ENCODE measurements at regions not wholly inside any gene's neighbourhood (a gene's known extent, or its start where the extent isn't known, plus 50 kb on each side); places are given as distances from the start of the nearest gene placed in this dataset.
A peak's percentile ranks its signal among the peaks of the same experiment; 100 is the strongest.

GRCh38 chr15:62564886-62565633 lies 400.0 kb upstream of the C2CD4B start:
- H3K36me3 ChIP-seq (replicated peaks; ENCODE audit: insufficient read depth, low read depth): no peaks in the 10 kb centered on the region
- WGBS (ENCODE audit: low lambda C conversion rate, missing lambda C conversion rate): 38% methylated on average over 4 of the region's 4 CpGs

GRCh38 chr15:62565634-62566026 lies 400.5 kb upstream of the C2CD4B start:
- peaks cover 34% of the 10 kb centered on the region for H3K4me1 ChIP-seq (ENCODE audit: insufficient read depth)
- WGBS (ENCODE audit: low lambda C conversion rate, missing lambda C conversion rate): 52% methylated on average over 3 of the region's 3 CpGs
- H3K4me3 ChIP-seq: no peak overlapping the region
- H4K20me1 ChIP-seq (ENCODE audit: insufficient read depth, poor library complexity, severe bottlenecking): no peaks in the 10 kb centered on the region
- H3K27me3 ChIP-seq: no peaks in the 10 kb centered on the region
- no peaks in the 10 kb centered on the region for H3K36me3 ChIP-seq (replicated peaks; ENCODE audit: insufficient read depth, low read depth)
- peak overlapping the region; percentile 4 for H3K4me2 ChIP-seq
- H3K9me3 ChIP-seq (ENCODE audit: low read depth): no peaks in the 10 kb centered on the region
- no peak overlapping the region for H2AFZ ChIP-seq
- H3K79me2 ChIP-seq: peaks cover 66% of the 10 kb centered on the region
- no peak overlapping the region for H3K27ac ChIP-seq
- H3K9me2 ChIP-seq (replicated peaks; ENCODE audit: insufficient read depth): no peaks in the 10 kb centered on the region
- DNase-seq (ENCODE audit: low spot score): no peak
- TF ChIP-seq EZH2 (IDR thresholded peaks at IDR 0.05; ENCODE audit: borderline replicate concordance) (no peak), CTCF (IDR thresholded peaks at IDR 0.05; ENCODE audit: poor library complexity) (no peak), EZH2phosphoT487 (IDR thresholded peaks at IDR 0.05; ENCODE audit: low read depth, severe bottlenecking, unreplicated experiment) (no peak)

More at GRCh38 chr15:62564886-62565633, 400.0 kb upstream of the C2CD4B start:
- TF ChIP-seq EZH2phosphoT487 (IDR thresholded peaks at IDR 0.05; ENCODE audit: low read depth, severe bottlenecking, unreplicated experiment) (no peak), CTCF (IDR thresholded peaks at IDR 0.05; ENCODE audit: poor library complexity) (no peak), EZH2 (IDR thresholded peaks at IDR 0.05; ENCODE audit: borderline replicate concordance) (no peak)
- no peaks in the 10 kb centered on the region for H3K9me2 ChIP-seq (replicated peaks; ENCODE audit: insufficient read depth)
- no peak for DNase-seq (ENCODE audit: low spot score)
- H3K4me2 ChIP-seq: peak overlapping the region; percentile 4
- H3K79me2 ChIP-seq: peaks cover 64% of the 10 kb centered on the region
- H3K27me3 ChIP-seq: no peaks in the 10 kb centered on the region
- H4K20me1 ChIP-seq (ENCODE audit: insufficient read depth, poor library complexity, severe bottlenecking): no peaks in the 10 kb centered on the region
- no peak overlapping the region for H2AFZ ChIP-seq
- no peaks in the 10 kb centered on the region for H3K9me3 ChIP-seq (ENCODE audit: low read depth)
- peaks cover 34% of the 10 kb centered on the region for H3K4me1 ChIP-seq (ENCODE audit: insufficient read depth)
- H3K4me3 ChIP-seq: no peak overlapping the region
- no peak overlapping the region for H3K27ac ChIP-seq

- Histone ChIP-seq H3K9me3 (ENCODE audit: low read depth) (no peaks in the 10 kb centered on the region), H3K36me3 (replicated peaks; ENCODE audit: insufficient read depth, low read depth) (no peaks in the 10 kb centered on the region), H3K27me3 (no peaks in the 10 kb centered on the region), H3K4me3 (no peak overlapping the region), H3K4me1 (ENCODE audit: insufficient read depth) (peaks cover 33% of the 10 kb centered on the region), H3K79me2 (peaks cover 71% of the 10 kb centered on the region), H3K27ac (no peak overlapping the region), H4K20me1 (ENCODE audit: insufficient read depth, poor library complexity, severe bottlenecking) (no peaks in the 10 kb centered on the region), H3K4me2 (no peak overlapping the region), H3K9me2 (replicated peaks; ENCODE audit: insufficient read depth) (no peaks in the 10 kb centered on the region), H2AFZ (no peak overlapping the region)
- no peak for TF ChIP-seq EZH2 (IDR thresholded peaks at IDR 0.05; ENCODE audit: borderline replicate concordance)
- no peak for TF ChIP-seq CTCF (IDR thresholded peaks at IDR 0.05; ENCODE audit: poor library complexity)
- TF ChIP-seq EZH2phosphoT487 (IDR thresholded peaks at IDR 0.05; ENCODE audit: low read depth, severe bottlenecking, unreplicated experiment): no peak
- 73% methylated on average over 5 of the region's 5 CpGs for WGBS (ENCODE audit: low lambda C conversion rate, missing lambda C conversion rate)
- no peak for DNase-seq (ENCODE audit: low spot score)
Measured at GRCh38 chr15:62566248-62566647, 401.2 kb upstream of the C2CD4B start.
